ENCODE measurements at regions not wholly inside any gene's neighbourhood (a gene's known extent, or its start where the extent isn't known, plus 50 kb on each side); places are given as distances from the start of the nearest gene placed in this dataset.
"Not testable (repeated sequence)": the region's sequence is repeated elsewhere in the genome, so short reads cannot be mapped to it uniquely, and the experiment has no call there.

GRCh38 chr6:27098956-27099355, 148.5 kb upstream of the PRSS16 start:
- Mint-ChIP-seq H3K9me3 (no peaks in the 10 kb centered on the region), H3K36me3 (peaks cover 13 to 14% of the 10 kb centered on the region in 2 donors), H3K27ac (no peak overlapping the region)
- DNase-seq (ENCODE audit: low spot score in 2 of 2) (no peak), ATAC-seq (no peak)

- no peak overlapping the region for H3K27ac Mint-ChIP-seq
- H3K9me3 Mint-ChIP-seq = no peaks in the 10 kb centered on the region
- no peak for ATAC-seq
- DNase-seq (ENCODE audit: low spot score in 2 of 2) = no peak
- H3K36me3 Mint-ChIP-seq = peaks cover 13 to 14% of the 10 kb centered on the region in 2 donors
Observed at GRCh38 chr6:27100921-27101320, 146.6 kb upstream of the PRSS16 start.

- no peak overlapping the region for H3K27ac Mint-ChIP-seq
- ATAC-seq (peak; percentile 57 to 60), DNase-seq (ENCODE audit: low spot score in 2 of 2) (no peak)
- peaks cover 9% of the 10 kb centered on the region in 2 donors for H3K36me3 Mint-ChIP-seq
- H3K9me3 Mint-ChIP-seq = no peaks in the 10 kb centered on the region
Observed at GRCh38 chr6:27101824-27102223, 145.7 kb upstream of the PRSS16 start.

DNA sequence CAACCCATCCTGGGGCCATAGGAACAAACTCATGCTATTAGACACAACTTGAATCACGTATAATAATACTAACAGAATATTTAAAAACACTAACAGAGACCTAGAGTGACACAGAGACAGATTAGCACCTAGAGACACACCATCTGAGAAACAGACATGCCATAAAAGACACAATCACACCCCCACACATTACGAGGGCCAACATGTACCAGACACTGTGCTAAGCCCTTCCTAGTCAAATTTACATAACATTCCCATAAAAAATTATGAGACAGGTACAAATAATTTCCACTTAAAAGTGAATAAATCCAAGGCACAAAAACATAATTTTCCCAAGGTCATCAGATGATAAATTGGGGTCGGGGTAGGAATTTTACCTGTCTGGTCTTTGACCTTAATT, 141.1 kb upstream of the PRSS16 start:
- Mint-ChIP-seq H3K36me3 (no peaks in the 10 kb centered on the region), H3K9me3 (no peaks in the 10 kb centered on the region), H3K27ac (no peak overlapping the region)
- ATAC-seq = no peak
- DNase-seq (ENCODE audit: low spot score in 2 of 2) = no peak

GRCh38 chr6:27111743-27112142, 135.8 kb upstream of the PRSS16 start:
- Mint-ChIP-seq H3K36me3 (peaks cover 4 to 8% of the 10 kb centered on the region in 2 donors), H3K9me3 (peaks cover 5 to 12% of the 10 kb centered on the region in 2 donors), H3K27ac (no peak overlapping the region)
- no peak for DNase-seq (ENCODE audit: low spot score in 2 of 2)
- ATAC-seq = no peak

DNA sequence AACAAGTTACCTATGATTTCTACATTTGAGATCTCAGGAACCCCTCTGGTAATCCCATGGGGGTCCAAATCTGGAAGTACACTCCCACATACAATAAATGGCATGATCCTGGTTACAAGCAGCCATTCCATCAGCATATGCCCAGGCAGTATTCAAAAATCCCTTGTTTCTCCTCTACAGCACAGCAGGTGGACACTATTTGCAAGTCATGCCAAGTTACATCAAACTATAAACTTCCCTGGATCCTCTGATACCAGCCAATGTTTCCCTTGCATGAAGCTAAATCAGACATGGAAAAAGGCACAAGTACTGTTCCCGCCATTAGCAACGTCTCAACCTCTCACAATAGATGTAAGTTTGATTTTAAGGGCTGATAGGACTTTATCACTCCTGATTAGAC, 134.5 kb upstream of the PRSS16 start:
- Mint-ChIP-seq H3K36me3 (peaks cover 4 to 8% of the 10 kb centered on the region in 2 donors), H3K9me3 (peaks cover 5 to 12% of the 10 kb centered on the region in 2 donors), H3K27ac (no peak overlapping the region)
- no peak for DNase-seq (ENCODE audit: low spot score in 2 of 2)
- no peak for ATAC-seq

DNA sequence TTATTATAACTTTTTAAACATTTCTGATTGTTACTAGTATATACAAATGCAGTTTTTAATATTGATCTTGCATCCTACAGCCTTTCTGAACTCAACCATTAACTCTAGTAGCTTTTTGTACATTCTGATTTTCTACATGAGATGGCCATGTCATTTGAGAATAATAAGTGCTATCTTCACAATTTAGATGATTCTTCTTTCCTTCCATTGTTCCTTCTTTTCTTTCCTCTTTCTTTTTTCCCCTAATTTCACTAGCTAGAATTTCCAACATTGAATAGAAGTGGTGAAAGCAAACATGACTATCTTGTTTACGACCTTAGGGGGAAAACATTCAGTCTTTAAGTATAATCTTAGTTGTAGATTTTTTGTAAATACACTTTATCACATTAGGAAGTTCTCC, 128.2 kb upstream of the PRSS16 start:
- Mint-ChIP-seq H3K36me3 (no peaks in the 10 kb centered on the region), H3K27ac (no peak overlapping the region), H3K9me3 (no peaks in the 10 kb centered on the region)
- DNase-seq (ENCODE audit: low spot score in 2 of 2) (no peak), ATAC-seq (no peak)

DNA sequence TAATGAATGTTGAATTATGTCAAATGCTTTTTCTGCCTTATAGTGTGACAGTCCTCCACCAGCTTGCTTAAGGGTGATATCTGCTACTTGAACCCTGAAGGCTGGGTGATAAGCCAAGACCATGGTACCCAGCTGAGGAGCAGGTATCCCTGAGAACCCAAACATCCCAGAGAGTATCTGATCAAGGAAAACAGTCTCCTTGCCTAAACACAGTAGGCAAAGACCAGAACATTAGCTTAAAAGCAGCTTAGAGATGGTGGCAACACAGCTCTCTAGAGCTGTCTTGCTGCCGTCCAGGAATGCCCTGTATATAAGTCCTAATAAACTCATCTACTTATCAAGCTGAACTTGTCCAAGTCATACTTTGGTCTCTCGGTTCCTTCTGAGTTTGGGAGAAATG, 127.7 kb upstream of the PRSS16 start:
- Mint-ChIP-seq H3K27ac (no peak overlapping the region), H3K36me3 (no peaks in the 10 kb centered on the region)

DNA sequence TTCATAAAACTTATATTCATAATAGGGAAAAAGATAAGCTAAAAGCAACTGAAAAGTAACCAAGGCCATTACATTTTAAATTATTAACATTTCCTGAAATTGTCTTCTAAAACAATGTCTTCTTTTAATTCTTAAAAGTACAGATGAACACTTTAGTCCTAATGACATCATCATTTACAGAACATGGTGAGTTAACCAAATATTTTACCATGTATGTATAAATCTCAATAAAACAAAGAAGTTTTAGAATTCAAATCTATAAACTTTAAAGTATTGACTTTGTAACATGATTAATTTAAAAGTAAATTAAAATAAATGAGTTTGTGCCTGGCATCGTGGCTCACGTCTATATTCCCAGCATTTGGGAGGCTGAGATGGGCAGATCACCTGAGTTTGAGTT, 125.9 kb upstream of the PRSS16 start:
- no peak for ATAC-seq
- Mint-ChIP-seq H3K9me3 (no peaks in the 10 kb centered on the region), H3K27ac (no peak overlapping the region), H3K36me3 (peaks cover 0 to 4% of the 10 kb centered on the region in 2 donors)
- no peak for DNase-seq (ENCODE audit: low spot score in 2 of 2)

More for the DNA sequence above, 127.7 kb upstream of the PRSS16 start:
- H3K9me3 Mint-ChIP-seq = no peaks in the 10 kb centered on the region
- DNase-seq (ENCODE audit: low spot score in 2 of 2) = no peak
- ATAC-seq = no peak

- H3K9me3 Mint-ChIP-seq = no peaks in the 10 kb centered on the region
- DNase-seq (ENCODE audit: low spot score in 2 of 2) (no peak), ATAC-seq (no peak)
- no peak overlapping the region for H3K27ac Mint-ChIP-seq
- peaks cover 0 to 4% of the 10 kb centered on the region in 2 donors for H3K36me3 Mint-ChIP-seq
Observed at GRCh38 chr6:27124252-27124657, 123.2 kb upstream of the PRSS16 start.

- ATAC-seq (peak in 1 of 2 donors; percentile 2), DNase-seq (ENCODE audit: low spot score in 2 of 2) (no peak)
- Mint-ChIP-seq H3K27ac (peak overlapping the region; percentile 74 to 84), H3K9me3 (no peaks in the 10 kb centered on the region), H3K36me3 (peaks cover 0 to 4% of the 10 kb centered on the region in 2 donors)
Observed at GRCh38 chr6:27126046-27126814, 121.3 kb upstream of the PRSS16 start.

GRCh38 chr6:27126815-27127537, 120.5 kb upstream of the PRSS16 start:
- Mint-ChIP-seq H3K9me3 (no peaks in the 10 kb centered on the region), H3K27ac (peak overlapping the region; percentile 16 to 84), H3K36me3 (peaks cover 0 to 4% of the 10 kb centered on the region in 2 donors)
- DNase-seq (ENCODE audit: low spot score in 2 of 2) (peak; percentile 76 to 83), ATAC-seq (peak; percentile 54 to 79)

DNA sequence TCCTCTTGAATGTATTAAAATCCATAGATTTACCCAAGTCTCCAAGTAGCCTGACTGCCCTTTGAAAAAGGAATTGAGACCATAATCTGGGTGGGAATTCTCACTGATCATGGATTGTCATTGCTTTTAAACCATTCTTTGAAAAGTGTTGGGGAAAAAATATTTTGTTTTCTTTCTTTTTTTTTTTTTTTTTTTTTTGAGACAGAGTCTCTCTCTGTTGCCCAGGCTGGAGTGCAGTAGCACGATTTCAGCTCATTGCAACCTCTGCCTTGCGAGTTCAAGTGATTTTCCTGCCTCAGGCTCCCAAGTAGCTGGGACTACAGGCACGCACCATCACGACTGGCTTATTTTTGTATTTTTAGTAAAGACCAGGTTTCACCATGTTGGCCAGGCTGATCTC, 119.6 kb upstream of the PRSS16 start:
- not testable (repeated sequence) for ATAC-seq; H3K36me3 Mint-ChIP-seq; H3K27ac Mint-ChIP-seq; DNase-seq (ENCODE audit: low spot score in 2 of 2); H3K9me3 Mint-ChIP-seq

- Mint-ChIP-seq H3K36me3 (peaks cover 0 to 4% of the 10 kb centered on the region in 2 donors), H3K27ac (no peak overlapping the region), H3K9me3 (no peaks in the 10 kb centered on the region)
- no peak for ATAC-seq
- no peak for DNase-seq (ENCODE audit: low spot score in 2 of 2)
Observed at GRCh38 chr6:27128311-27129094, 119.0 kb upstream of the PRSS16 start.

GRCh38 chr6:27129095-27129815, 118.2 kb upstream of the PRSS16 start:
- DNase-seq (ENCODE audit: low spot score in 2 of 2) = no peak
- Mint-ChIP-seq H3K36me3 (peaks cover 0 to 9% of the 10 kb centered on the region in 2 donors), H3K27ac (no peak overlapping the region), H3K9me3 (no peaks in the 10 kb centered on the region)
- ATAC-seq = no peak

DNA sequence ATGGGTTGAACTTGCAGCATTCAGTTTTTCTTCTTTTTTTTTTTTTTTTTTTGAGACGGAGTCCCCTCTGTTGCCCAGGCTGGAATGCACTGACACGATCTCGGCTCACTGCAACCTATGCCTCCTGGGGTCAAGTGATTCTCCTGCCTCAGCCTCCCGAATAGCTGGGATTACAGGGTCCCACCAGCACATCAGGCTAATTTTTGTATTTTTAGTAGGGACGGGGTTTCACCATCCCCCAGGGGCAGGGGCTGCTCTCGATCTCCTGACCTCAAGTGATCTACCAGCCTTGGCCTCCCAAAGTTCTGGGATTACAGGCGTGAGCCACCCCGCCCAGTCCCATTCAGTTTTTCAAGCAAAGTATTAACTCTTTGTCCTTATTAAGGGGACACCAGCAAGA, 117.6 kb upstream of the PRSS16 start:
- Mint-ChIP-seq H3K9me3 (no peaks in the 10 kb centered on the region), H3K36me3 (peaks cover 0 to 9% of the 10 kb centered on the region in 2 donors), H3K27ac (peak overlapping the region in 1 of 2 donors; percentile 14)
- no peak for DNase-seq (ENCODE audit: low spot score in 2 of 2)
- ATAC-seq = no peak
